Pancreas (tissue), 10 donors: ENCODE measurements at regions not wholly inside any gene's neighbourhood (a gene's known extent, or its start where the extent isn't known, plus 50 kb on each side); places are given as distances from the start of the nearest gene placed in this dataset.

Source experiments
- ATAC-seq, 4 donors: fragments of 200-7000 bp; cut with Tn5 transposase; one replicate each; pipeline versions ENCODE4 v1.8.0 to v1.9.1; 2020; ENCODE audit warnings: mild to moderate bottlenecking in 4 of 4, moderate library complexity in 4 of 4
- DNase-seq, 6 donors: peaks; one replicate each; pipeline ENCODE4 v3.0.0-alpha.2; 2020
- FAIRE-seq: peaks from 2 replicates; lab custom pipeline; 2012; peaks lifted over from hg19 to GRCh38; lab: Jason Lieb, UNC
- H3K27ac ChIP-seq, 4 donors: fragments of 200-600 bp; sonication (generic); 1 replicate in 3 of 4; 2 replicates in 1 of 4; pipeline versions ENCODE4 v1.5.0 to v1.8.0; 2020
- H3K27me3 ChIP-seq, 4 donors: fragments of 200-600 bp; one replicate each; pipeline ENCODE4 v1.8.0; 2021
- H3K36me3 ChIP-seq, 3 donors: fragments of 200-600 bp; sonication (generic) in 1 of 3; one replicate each; pipeline versions ENCODE4 v1.5.0 to v1.8.0; 2020 to 2021
- H3K4me1 ChIP-seq, 3 donors: fragments of 200-600 bp; one replicate each; pipeline ENCODE4 v1.8.0; 2021
- H3K4me3 ChIP-seq, 4 donors: fragments of 200-600 bp; sonication (generic) in 2 of 4; one replicate each; pipeline versions ENCODE4 v1.5.0 to v1.8.0; 2020 to 2021
- H3K9me3 ChIP-seq, 4 donors: fragments of 200-600 bp; one replicate each; pipeline ENCODE4 v1.8.0; 2021
- WGBS, 2 donors: extraction: QIAGEN DNeasy Blood & Tissue Kit; methylation state at CpG; one replicate each; pipeline ENCODE4 v1.1.7; 2013; 5-methylcytosine and 5-hydroxymethylcytosine counted together
- intact Hi-C, 3 donors: fragments of 100-400 bp; cut with DNase I; formaldehyde crosslinking; loops; one replicate each; pipeline versions ENCODE4 v1.11.1 to v1.14.2; 2022
- TF ChIP-seq, protein P1 (sequence below), 4 donors: fragments of 200-600 bp; sonication (generic) in 3 of 4; IDR thresholded peaks; one replicate each; pipeline versions ENCODE4 v1.5.0 to v1.8.0; 2021; ENCODE audit warnings: antibody characterized with exemption in 4 of 4
- donor health status: healthy with polysubstance abuse.
- donor health status: DM: no; HTN: no; CAD: no; lungs with moderate emphysema.
- donor health status: DM: no; HTN: no; CAD: no.
- donor health status: control.
- donor health status: control.
- donor health status: Bipolar disorder and iron deficiency.
- donor health status: DM: yes; HTN: yes; CAD: no.
- donor health status: DM: no; HTN: no; CAD: no.
- donor health status: DM: no; HTN: no; CAD: no.
- donor health status: DM: yes; HTN: yes; CAD: no.

DNA sequence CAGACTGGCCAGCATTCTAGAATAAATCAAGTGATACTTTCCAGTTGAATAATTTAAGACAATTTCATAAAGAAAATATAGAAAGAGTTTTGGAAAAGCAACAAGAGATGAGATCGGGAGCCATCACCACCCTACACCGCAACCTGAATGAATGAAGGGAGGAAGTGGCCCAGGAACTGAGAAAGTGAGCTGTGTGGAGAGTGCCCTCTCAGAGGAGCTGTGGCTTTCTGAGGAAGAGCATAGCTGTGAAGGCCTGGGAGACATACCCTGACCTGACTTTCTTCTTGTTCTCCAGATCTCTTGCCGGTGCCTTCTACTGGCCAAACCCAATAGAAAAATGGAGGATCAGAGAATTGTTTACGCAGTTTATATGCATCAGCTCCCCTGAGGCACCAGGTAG lies 79.3 kb upstream of the TSPAN8 start:
- 93 to 99% methylated on average over 4 of the region's 4 CpGs for WGBS, 2 donors
- Histone ChIP-seq H3K27ac (no peak overlapping the region), H3K36me3 (no peaks in the 10 kb centered on the region), H3K4me1 (no peaks in the 10 kb centered on the region), H3K9me3 (no peaks in the 10 kb centered on the region), H3K4me3 (no peak overlapping the region), H3K27me3 (no peaks in the 10 kb centered on the region)
- ATAC-seq, result no peak
- FAIRE-seq, result no peak
- DNase-seq, result no peak
- TF ChIP-seq, protein P1, sequence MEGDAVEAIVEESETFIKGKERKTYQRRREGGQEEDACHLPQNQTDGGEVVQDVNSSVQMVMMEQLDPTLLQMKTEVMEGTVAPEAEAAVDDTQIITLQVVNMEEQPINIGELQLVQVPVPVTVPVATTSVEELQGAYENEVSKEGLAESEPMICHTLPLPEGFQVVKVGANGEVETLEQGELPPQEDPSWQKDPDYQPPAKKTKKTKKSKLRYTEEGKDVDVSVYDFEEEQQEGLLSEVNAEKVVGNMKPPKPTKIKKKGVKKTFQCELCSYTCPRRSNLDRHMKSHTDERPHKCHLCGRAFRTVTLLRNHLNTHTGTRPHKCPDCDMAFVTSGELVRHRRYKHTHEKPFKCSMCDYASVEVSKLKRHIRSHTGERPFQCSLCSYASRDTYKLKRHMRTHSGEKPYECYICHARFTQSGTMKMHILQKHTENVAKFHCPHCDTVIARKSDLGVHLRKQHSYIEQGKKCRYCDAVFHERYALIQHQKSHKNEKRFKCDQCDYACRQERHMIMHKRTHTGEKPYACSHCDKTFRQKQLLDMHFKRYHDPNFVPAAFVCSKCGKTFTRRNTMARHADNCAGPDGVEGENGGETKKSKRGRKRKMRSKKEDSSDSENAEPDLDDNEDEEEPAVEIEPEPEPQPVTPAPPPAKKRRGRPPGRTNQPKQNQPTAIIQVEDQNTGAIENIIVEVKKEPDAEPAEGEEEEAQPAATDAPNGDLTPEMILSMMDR (IDR thresholded peaks at IDR 0.05), result no peak
- intact Hi-C loops, result no loop called here

DNA sequence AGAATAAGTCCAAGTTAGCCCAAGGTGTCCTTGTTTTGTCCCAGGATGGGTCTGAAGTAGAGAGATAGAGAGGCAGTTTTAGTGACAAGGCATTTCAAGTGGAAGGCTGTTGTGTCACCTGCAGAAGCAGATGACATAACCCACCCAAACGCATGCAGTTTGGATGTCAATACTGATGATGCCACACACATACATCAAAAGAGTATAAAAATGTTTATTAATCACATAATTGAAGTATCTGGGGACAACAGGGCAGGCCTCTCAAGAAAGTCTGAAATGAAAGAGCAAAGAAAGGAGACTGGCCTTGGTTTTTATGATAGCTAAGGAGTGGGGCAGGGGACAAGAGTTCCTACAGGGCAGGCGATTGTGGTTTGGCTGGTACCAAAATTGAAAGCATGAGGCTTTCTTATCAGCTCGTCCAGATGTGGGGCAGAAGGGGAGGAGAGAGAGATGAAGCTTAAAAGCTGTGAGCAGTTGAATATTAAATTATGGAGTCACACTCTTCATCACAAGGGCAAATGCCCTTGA lies 78.4 kb upstream of the TSPAN8 start:
- no peak overlapping the region for H3K27ac ChIP-seq
- DNase-seq, result no peak
- intact Hi-C loops, result no loop called here
- no peaks in the 10 kb centered on the region for H3K36me3 ChIP-seq
- H3K9me3 ChIP-seq, result no peaks in the 10 kb centered on the region
- ATAC-seq, result no peak
- FAIRE-seq, result no peak
- H3K27me3 ChIP-seq, result no peaks in the 10 kb centered on the region
- no peaks in the 10 kb centered on the region for H3K4me1 ChIP-seq
- H3K4me3 ChIP-seq, result no peak overlapping the region
- TF ChIP-seq, protein P1 (IDR thresholded peaks at IDR 0.05), result no peak
- 68 to 78% methylated on average over 3 of the region's 3 CpGs for WGBS, 2 donors

DNA sequence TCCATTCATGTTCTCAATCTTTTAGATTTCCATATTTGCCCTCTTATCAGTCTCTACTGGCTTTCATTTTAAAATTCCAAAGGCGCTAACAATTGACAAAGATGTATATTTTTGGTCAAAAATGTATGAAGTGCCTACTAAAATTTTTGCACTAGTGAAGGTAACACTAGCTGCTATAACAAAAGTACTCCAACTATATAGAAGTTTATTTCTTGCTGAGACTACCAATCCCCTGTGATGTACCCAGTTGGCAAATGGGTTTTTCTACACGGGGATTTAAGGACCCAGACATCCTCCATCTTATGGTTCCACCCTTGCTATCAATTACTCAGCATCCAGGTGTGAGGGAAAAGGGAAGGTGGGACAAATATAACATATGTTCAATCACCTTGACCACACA lies 75.3 kb upstream of the TSPAN8 start:
- no peaks in the 10 kb centered on the region for H3K36me3 ChIP-seq
- ATAC-seq (no peak), FAIRE-seq (no peak), DNase-seq (no peak)
- H3K4me1 ChIP-seq, result no peaks in the 10 kb centered on the region
- H3K27ac ChIP-seq, result no peak overlapping the region
- H3K27me3 ChIP-seq, result no peaks in the 10 kb centered on the region
- H3K9me3 ChIP-seq, result no peaks in the 10 kb centered on the region
- WGBS, 2 donors, result 77 to 80% methylated on average over 2 of the region's 2 CpGs
- H3K4me3 ChIP-seq, result no peak overlapping the region
- intact Hi-C loops, result no loop called here
- TF ChIP-seq, protein P1 (IDR thresholded peaks at IDR 0.05), result no peak

DNA sequence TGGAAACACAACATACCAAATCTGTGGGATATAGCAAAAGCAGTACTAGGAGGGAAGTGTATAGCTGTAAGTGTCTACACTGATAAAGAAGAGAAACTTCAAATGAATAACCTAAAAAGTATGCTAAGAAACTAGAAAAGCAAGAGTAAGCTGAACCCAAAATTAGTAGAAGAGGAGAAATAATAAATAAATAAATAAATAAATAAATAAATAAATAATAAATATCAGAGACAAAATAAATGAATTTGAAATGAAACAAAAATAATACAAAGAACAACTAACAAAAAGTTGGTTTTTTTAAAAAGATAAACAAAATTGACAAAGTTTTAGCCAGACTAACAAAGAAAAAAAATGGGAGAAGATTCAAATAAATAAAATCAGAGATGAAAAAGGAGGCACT lies 72.7 kb upstream of the TSPAN8 start:
- ATAC-seq (no peak), FAIRE-seq (no peak), DNase-seq (no peak)
- H3K4me1 ChIP-seq, result no peaks in the 10 kb centered on the region
- no peaks in the 10 kb centered on the region for H3K9me3 ChIP-seq
- H3K4me3 ChIP-seq, result no peak overlapping the region
- H3K36me3 ChIP-seq, result no peaks in the 10 kb centered on the region
- H3K27me3 ChIP-seq, result no peaks in the 10 kb centered on the region
- intact Hi-C loops, result no loop called here
- TF ChIP-seq, protein P1 (IDR thresholded peaks at IDR 0.05), result no peak
- no peak overlapping the region for H3K27ac ChIP-seq

DNA sequence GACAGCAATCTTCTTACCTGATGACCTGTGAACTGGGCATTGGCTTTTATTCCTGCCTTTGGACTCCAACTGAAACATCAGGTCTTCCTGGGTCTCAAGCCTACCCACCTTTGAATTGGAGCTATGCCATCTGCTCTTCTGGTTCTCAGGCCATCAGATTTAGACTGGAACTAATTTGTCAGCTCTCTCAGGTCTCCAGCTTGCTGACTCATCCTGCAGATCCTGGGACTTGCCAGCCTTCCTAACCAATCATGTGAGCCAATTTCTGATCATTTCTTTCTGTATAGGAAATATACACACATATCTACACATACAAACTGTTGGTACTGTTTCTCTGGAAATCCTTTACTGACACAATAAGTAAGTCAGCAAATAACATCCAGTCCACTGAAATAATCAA lies 65.3 kb upstream of the TSPAN8 start:
- ATAC-seq (no peak), DNase-seq (no peak), FAIRE-seq (no peak)
- no peaks in the 10 kb centered on the region for H3K4me1 ChIP-seq
- H3K36me3 ChIP-seq, result no peaks in the 10 kb centered on the region
- intact Hi-C loops, result no loop called here
- no peaks in the 10 kb centered on the region for H3K27me3 ChIP-seq
- H3K9me3 ChIP-seq, result no peaks in the 10 kb centered on the region
- TF ChIP-seq, protein P1 (IDR thresholded peaks at IDR 0.05), result no peak
- no peak overlapping the region for H3K4me3 ChIP-seq
- H3K27ac ChIP-seq, result no peak overlapping the region
